ENCODE measurements at regions not wholly inside any gene's neighbourhood (a gene's known extent, or its start where the extent isn't known, plus 50 kb on each side); places are given as distances from the start of the nearest gene placed in this dataset.

DNA sequence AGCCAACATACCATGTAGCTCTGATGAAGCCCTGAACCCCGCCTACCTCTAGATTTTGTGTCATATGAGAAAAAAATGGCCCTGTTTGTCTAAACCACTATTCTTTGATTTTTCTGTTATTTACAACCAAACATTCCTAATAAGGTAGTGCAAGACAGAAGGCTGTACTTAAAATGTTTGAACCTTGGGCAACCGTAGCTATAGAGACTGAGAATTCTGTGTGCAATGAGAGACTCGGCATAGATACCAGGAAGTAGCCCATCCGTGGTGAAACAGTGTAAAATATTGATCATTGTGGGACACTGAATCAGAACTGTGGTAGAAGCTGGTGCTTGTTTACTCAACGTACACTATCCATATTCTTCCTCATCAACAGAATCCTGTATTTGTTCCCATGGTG, 86.5 kb upstream of the TMCC3 start:
- no peak for TF ChIP-seq CTCF (conservative IDR thresholded peaks at IDR 0.05; ENCODE audit: low read depth, low read length)
- TF ChIP-seq EZH2 (IDR thresholded peaks at IDR 0.05; ENCODE audit: borderline replicate concordance, low read depth, low read length, poor library complexity, severe bottlenecking): no peak

All from A673 (cell line).